OCI-M2 (cell line): ENCODE measurements at regions not wholly inside any gene's neighbourhood (a gene's known extent, or its start where the extent isn't known, plus 50 kb on each side); places are given as distances from the start of the nearest gene placed in this dataset.
"Not testable (repeated sequence)": the region's sequence is repeated elsewhere in the genome, so short reads cannot be mapped to it uniquely, and the experiment has no call there.

Source experiments
- DNase-seq: peaks from one replicate; lab custom pipeline; 2025; ENCODE audit not compliant: unreplicated experiment; lab: John Stamatoyannopoulos, UW

DNA sequence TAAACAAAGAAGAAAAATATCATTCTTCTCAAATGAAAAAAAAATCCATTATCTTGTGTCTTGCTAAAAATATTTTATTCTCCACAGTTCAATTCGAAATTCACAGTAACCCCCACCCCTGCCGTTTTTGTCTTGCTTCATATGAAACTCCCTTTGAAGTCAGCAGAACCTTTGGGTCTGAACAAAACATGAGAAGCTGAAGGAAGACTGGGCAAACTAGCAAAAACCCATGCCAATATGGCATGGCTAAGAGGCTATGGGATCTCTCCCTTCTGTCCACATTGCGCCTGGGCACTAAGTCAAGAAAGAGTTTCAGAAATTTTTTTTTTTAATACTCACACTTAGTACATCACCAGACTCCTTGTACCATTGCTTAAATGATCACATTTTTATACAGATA lies 136.0 kb upstream of the SMIM31 start:
- no peak for DNase-seq

DNA sequence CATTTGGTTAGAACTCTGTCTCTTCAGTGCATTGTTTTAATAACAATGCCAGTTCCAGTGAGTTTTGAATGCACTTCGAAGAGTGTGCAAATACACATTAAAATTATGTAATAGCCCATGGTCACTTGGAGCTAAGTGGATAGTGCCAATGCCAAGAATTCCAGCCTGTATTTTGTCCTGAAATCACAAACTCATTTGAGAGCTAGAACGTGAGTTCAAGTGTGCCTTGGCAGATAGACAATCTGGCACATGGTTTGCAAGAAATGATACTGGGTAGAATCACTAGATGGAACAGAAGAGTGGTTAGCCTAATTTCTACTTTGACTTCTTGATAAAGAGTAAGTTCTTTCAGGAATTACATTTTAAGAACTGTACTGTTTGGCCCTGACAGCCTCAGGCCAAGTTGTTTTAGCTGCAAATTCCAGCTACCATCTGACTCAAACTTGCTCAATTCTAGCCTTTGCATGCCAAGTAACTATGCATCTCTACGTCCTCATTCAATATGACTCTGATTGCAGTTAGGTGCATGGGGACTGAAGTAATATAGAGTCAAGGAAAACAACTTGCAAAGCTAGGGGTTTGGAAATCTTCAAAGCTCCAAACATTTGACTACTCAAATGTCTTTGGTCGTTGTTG lies 131.9 kb upstream of the SMIM31 start:
- no peak for DNase-seq

DNA sequence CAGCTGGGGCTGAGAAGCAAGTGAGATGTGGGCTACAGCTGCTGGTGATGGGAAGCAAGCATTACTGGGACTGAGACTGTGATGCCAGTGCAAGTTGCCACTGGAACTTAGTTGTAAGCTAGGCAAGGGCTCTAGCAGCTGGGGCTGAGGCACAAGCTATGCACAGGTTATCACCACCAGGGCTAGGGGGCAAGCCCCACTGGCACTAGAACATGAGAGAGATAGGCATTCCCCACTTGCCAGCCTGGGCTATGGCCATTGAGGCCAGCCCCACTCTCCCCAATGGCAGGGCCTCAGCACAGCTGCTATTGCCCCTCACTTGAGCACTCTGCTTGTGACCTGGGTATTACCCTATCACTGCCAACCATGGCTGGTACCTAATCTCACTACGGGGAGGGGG lies 130.8 kb upstream of the SMIM31 start:
- DNase-seq: no peak

DNA sequence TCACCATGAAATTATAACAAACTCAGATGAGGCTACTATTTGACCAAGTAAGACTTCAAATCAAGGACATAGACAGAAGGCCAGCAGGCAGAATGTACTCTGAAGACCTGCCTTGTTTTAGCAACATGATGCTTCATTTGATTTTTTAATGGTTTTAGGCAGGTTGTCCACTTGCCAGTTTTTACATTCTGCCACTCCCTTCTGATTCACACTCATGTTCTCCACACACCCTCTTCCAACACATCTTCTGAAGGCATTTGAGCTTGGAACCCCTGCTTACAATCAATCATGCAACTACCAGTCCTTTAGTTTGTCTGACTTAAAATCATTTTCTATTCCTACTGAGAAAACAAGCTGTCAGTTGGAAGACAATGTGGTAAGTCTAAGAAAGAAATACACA lies 114.9 kb upstream of the SMIM31 start:
- DNase-seq: no peak

DNA sequence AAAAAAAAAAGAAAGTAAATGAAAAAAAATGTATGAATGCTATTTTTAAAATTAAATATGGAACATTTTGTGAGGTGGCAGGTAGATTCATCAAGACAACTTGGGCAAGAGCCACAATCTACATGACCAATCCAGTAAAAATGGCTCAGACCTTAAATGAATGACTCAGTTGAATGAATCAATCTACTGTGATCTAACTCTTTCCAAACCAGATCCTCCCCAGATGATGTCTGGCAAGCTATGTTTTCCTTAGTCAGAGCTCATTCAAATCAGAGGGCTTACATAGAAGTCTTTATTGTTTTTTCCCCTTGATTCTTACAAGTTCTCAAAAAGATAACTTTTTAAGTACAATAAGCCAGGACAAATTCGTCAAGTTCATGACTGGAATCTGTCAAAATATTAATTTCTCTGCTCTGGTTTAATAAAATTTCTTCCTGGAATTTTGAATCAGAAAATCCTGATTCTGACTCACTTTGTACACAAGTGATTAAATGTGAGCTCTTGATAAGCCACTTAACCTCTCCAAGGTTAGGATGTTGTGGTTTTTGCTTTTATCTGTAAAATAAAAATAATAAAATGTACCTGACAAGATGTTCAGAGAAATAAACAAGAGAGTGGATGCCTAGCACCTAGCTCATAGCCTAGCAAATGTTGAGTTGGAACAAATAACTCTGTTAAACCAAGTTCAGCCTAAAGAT lies 105.6 kb upstream of the SMIM31 start:
- no peak for DNase-seq

DNA sequence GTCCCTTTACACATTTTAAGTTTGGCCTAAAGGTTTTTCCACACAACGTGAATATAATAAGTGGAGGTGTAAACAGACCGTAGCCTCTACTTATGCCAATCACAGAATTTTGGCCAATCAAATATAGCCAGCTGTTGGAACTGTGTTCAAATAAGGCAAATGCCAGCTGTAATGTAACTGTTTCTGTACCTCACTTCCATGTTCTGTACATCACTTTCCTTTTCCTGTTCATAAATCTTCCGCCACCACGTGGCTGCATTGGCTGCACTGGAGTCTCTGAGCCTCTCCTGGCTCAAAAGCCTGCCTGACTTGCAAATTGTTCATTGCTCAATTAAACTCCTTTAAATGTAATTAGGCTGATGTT lies 105.1 kb upstream of the SMIM31 start:
- no peak for DNase-seq

DNA sequence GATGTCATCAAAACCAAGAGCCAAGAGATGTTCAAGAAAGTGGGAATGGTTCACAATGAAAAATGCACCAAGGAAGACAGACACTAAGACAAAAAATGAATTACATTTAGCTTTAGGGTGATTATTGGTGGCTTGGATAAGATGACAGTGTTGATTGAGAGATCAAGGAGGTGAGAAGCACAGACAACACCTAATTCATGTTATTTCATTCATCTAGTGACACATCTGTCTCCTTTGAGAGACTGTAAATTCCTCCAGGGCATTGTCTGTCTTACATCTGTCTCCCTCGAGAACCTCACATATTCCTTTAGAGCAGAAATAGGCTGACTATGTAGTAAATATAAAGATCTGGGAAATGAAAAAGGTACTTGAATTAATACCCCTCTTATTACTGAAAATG lies 94.2 kb upstream of the SMIM31 start:
- no peak for DNase-seq

DNA sequence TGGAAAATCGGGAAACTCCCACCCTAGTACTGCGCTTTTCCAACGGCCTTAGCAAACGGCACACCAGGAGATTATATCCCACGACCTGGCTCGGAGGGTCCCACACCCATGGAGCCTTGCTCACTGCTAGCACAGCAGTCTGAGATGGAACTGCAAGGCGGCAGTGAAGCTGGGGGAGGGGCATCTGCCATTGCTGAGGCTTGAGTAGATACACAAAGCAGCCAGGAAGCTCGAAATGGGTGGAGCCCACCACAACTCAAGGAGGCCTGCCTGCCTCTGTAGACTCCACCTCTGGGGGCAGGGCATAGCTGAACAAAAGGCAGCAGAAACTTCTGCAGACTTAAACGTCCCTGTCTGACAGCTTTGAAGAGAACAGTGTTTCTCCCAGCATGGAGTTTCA lies 77.8 kb upstream of the SMIM31 start:
- not testable (repeated sequence) for DNase-seq

DNA sequence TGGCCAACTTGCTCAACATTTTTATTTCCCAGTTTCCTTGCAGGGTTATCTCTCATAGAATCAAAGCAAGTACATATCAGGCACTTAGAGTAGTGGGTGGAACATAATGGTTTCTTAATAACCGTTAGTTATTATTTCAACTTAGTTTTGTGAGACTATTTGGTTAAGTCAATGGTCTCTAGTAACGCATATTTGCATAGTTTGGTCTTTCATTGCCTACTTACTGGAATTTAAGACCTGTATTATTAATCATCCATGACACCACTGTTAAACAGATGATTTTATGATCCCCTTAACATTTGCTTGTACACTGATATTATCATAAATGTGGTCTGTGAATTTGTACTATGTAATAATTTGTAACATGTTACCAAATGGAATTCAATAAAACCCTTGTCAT lies 70.9 kb upstream of the SMIM31 start:
- no peak for DNase-seq

DNA sequence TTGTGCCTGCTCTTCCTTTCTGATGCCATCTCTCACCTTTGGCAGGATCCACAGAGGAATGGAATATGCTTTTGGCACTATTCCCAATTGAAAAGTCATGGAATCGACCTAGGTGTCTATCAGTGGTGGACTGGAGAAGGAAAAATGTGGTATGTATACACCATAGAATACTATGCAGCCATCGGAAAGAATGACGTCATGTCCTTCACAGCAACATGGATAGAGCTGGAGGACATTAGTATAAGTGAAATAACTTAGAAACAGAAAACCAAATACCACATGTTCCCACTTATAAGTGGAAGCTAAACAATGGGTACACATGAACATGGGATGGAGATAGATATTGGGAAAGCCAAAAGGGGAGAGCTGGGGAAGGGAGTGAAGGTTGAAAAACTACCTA lies 58.3 kb upstream of the SMIM31 start:
- no peak for DNase-seq

DNA sequence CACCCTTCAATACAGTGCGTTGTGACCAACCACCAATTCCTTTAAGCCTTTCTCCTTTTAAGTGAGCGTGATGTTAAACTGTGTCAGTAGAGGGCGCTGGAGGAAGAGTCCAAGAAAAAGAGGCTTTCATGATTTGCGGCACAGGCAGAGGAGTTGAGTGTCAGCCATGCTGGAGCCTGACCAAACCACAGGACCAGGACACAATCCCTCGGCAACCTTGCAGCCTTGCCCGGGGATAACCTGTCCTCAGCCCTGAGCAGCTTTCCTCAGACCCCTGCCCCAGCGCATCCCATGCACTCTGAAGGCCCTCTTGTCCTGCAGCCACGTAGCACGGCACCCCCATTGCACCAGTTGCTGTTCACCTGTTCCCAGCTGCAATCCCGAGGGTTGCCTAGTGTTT lies 53.5 kb upstream of the SMIM31 start:
- no peak for DNase-seq

DNA sequence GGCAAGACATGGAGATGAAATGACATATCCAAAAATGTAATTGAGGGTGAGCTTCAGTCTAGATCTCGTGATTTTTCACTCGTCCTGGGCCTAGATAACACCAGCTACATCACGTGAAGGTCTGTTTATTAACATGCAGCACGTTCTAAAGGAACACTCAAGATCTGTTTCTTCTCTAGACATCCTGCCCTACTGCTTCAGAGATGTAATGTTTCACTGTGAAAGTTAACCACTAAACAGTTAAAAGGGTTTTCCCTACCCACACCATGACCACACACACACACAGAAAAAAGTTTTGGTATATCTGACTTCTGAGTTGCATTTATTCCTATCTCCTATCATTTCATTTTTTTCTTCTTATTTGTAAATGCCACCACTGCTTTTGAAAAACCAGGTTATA lies 52.3 kb upstream of the SMIM31 start:
- no peak for DNase-seq
